IMR-90 (cell line): ENCODE measurements at regions not wholly inside any gene's neighbourhood (a gene's known extent, or its start where the extent isn't known, plus 50 kb on each side); places are given as distances from the start of the nearest gene placed in this dataset.

Experiments used
- ATAC-seq: fragments of 200-7000 bp; cut with Tn5 transposase; 2 replicates; pipeline ENCODE4 v1.9.1; 2020; ENCODE audit warnings: low read depth, mild to moderate bottlenecking, moderate library complexity
- BruUV-seq: library from RNA; stranded (reverse); fragments of 400-500 nt; replicated peaks from 2 replicates; lab custom pipeline; 2021; lab: Mats Ljungman, UMichigan
- CTCF ChIA-PET: fragments of 300-600 bp; formaldehyde crosslinking; extraction: SDS; loops from one replicate; lab custom pipeline; 2021; ENCODE audit warnings: antibody characterized with exemption; lab: Yijun Ruan, JAX
- POLR2A ChIA-PET: fragments of 300-600 bp; sonication (Branson Sonifier 250); formaldehyde crosslinking; loops from one replicate; lab custom pipeline; 2022; ENCODE audit warnings: antibody characterized with exemption; ENCODE audit not compliant: unreplicated experiment; lab: Charles Lee
- DNase-seq: peaks from one replicate; pipeline ENCODE4 v3.0.0; 2013
- H2AFZ ChIP-seq: replicated peaks from 2 replicates; pipeline ENCODE3; 2013; ENCODE audit warnings: low read length, mild to moderate bottlenecking; ENCODE audit not compliant: poor library complexity
- H2AK5ac ChIP-seq: 2 replicates; pipeline ENCODE4 v1.6.1; 2013; ENCODE audit warnings: low read depth, low read length, inconsistent platforms
- H2AK9ac ChIP-seq: replicated peaks from 2 replicates; pipeline ENCODE3; 2013; ENCODE audit warnings: mild to moderate bottlenecking, low read depth, low read length, moderate library complexity; ENCODE audit not compliant: poor library complexity
- H2BK120ac ChIP-seq: 2 replicates; pipeline ENCODE4 v1.6.1; 2013; ENCODE audit warnings: low read depth, low read length, inconsistent platforms
- H2BK15ac ChIP-seq: 3 replicates; pipeline ENCODE4 v1.6.1; 2013; ENCODE audit warnings: low read depth, low read length, inconsistent platforms
- H2BK20ac ChIP-seq: 2 replicates; pipeline ENCODE4 v1.6.1; 2013; ENCODE audit warnings: low read depth, mild to moderate bottlenecking, inconsistent platforms, low read length, moderate library complexity
- H2BK5ac ChIP-seq: 2 replicates; pipeline ENCODE4 v1.6.1; 2013; ENCODE audit warnings: mild to moderate bottlenecking, low read depth, low read length, inconsistent platforms; ENCODE audit not compliant: poor library complexity, severe bottlenecking
- H3K14ac ChIP-seq: replicated peaks from 2 replicates; pipeline ENCODE4 v1.6.1; 2013; ENCODE audit warnings: low read depth, low read length, inconsistent platforms
- H3K18ac ChIP-seq: 2 replicates; pipeline ENCODE4 v1.6.1; 2013; ENCODE audit warnings: low read depth, low read length, control low read depth
- H3K23ac ChIP-seq: 2 replicates; pipeline ENCODE4 v1.6.1; 2013; ENCODE audit warnings: low read depth, low read length, inconsistent platforms
- H3K27ac ChIP-seq: 2 replicates; pipeline ENCODE4 v1.5.1; 2013; ENCODE audit warnings: mild to moderate bottlenecking, control low read depth, low read length; ENCODE audit not compliant: insufficient read depth
- H3K27me3 ChIP-seq: 2 replicates; pipeline ENCODE4 v1.6.1; 2013; ENCODE audit warnings: low read length; ENCODE audit not compliant: control insufficient read depth, insufficient read depth
- H3K36me3 ChIP-seq: 2 replicates; pipeline ENCODE4 v1.6.1; 2013; ENCODE audit warnings: low read length, mixed read lengths; ENCODE audit not compliant: control insufficient read depth, insufficient read depth
- H3K4ac ChIP-seq: 2 replicates; pipeline ENCODE4 v1.6.1; 2013; ENCODE audit warnings: low read depth, low read length, inconsistent platforms
- H3K4me1 ChIP-seq: 2 replicates; pipeline ENCODE4 v1.6.1; 2013; ENCODE audit warnings: low read length, mixed read lengths; ENCODE audit not compliant: control insufficient read depth, insufficient read depth
- H3K4me2 ChIP-seq: 2 replicates; pipeline ENCODE4 v1.6.1; 2013; ENCODE audit warnings: low read depth, mild to moderate bottlenecking, control low read depth, low read length, moderate library complexity
- H3K4me3 ChIP-seq: 2 replicates; pipeline ENCODE4 v1.5.1; 2013; ENCODE audit warnings: low read depth, mild to moderate bottlenecking, control low read depth, low read length, moderate library complexity; ENCODE audit not compliant: insufficient read depth
- H3K56ac ChIP-seq: 2 replicates; pipeline ENCODE4 v1.6.1; 2013; ENCODE audit warnings: low read length, inconsistent platforms; ENCODE audit not compliant: insufficient read depth; ENCODE audit errors: extremely low read depth
- H3K79me1 ChIP-seq, 2 experiments: 2 replicates each; pipeline ENCODE4 v1.6.1; 2013; ENCODE audit warnings: low read length in 2 of 2, inconsistent platforms in 1 of 2, low read depth in 1 of 2
- H3K9ac ChIP-seq: 2 replicates; pipeline ENCODE4 v1.6.1; 2013; ENCODE audit warnings: low read depth, low read length, control low read depth
- H3K9me1 ChIP-seq: 2 replicates; pipeline ENCODE4 v1.6.1; 2013; ENCODE audit warnings: low read length, inconsistent platforms; ENCODE audit not compliant: insufficient read depth
- H3K9me3 ChIP-seq: 2 replicates; pipeline ENCODE4 v1.6.1; 2013; ENCODE audit warnings: low read length; ENCODE audit not compliant: control insufficient read depth, insufficient read depth
- H4K20me1 ChIP-seq: 2 replicates; pipeline ENCODE4 v1.6.1; 2013; ENCODE audit warnings: low read length, inconsistent platforms; ENCODE audit not compliant: insufficient read depth
- H4K5ac ChIP-seq: 2 replicates; pipeline ENCODE4 v1.6.1; 2013; ENCODE audit warnings: mild to moderate bottlenecking, low read depth, low read length, control low read depth
- H4K8ac ChIP-seq, 2 experiments: 2 replicates each; pipeline ENCODE4 v1.6.1; 2013; ENCODE audit warnings: low read depth in 2 of 2, low read length in 2 of 2, control low read depth in 1 of 2, inconsistent platforms in 1 of 2
- H4K91ac ChIP-seq: 2 replicates; pipeline ENCODE4 v1.6.1; 2013; ENCODE audit warnings: low read depth, low read length, inconsistent platforms; ENCODE audit not compliant: insufficient read depth
- MAFK ChIP-seq: IDR thresholded peaks from 2 replicates; pipeline ENCODE4 v1.6.1; 2012; ENCODE audit warnings: low read depth, low read length, improper control_type of control experiment
- MAZ ChIP-seq: IDR thresholded peaks from 2 replicates; pipeline ENCODE4 v1.6.1; 2012; ENCODE audit warnings: low read depth, mild to moderate bottlenecking, low read length, improper control_type of control experiment, moderate library complexity, borderline replicate concordance
- MXI1 ChIP-seq: IDR thresholded peaks from 2 replicates; pipeline ENCODE4 v1.6.1; 2012; ENCODE audit warnings: low read depth, mild to moderate bottlenecking, low read length, moderate library complexity, borderline replicate concordance
- NFE2L2 ChIP-seq: fragments of 150-350 bp; IDR thresholded peaks from 2 replicates; pipeline ENCODE4 v1.6.1; 2016; ENCODE audit warnings: low read depth, mild to moderate bottlenecking, low read length
- RCOR1 ChIP-seq: IDR thresholded peaks from 2 replicates; pipeline ENCODE4 v1.6.1; 2012; ENCODE audit warnings: mild to moderate bottlenecking, low read length, improper control_type of control experiment; ENCODE audit not compliant: insufficient replicate concordance
- RFX5 ChIP-seq: IDR thresholded peaks from 2 replicates; pipeline ENCODE4 v1.8.0; 2012; ENCODE audit warnings: low read depth, mild to moderate bottlenecking, low read length, moderate library complexity
- SMC3 ChIP-seq: fragments of 150-350 bp; IDR thresholded peaks from 2 replicates; pipeline ENCODE4 v1.6.1; 2016; ENCODE audit warnings: low read depth, mild to moderate bottlenecking, antibody characterized with exemption, low read length, moderate library complexity
- WGBS, 2 experiments: methylation state at CpG; one replicate each; pipeline versions ENCODE4 v1.1.5 to v1.1.7; 2013; ENCODE audit warnings: missing lambda C conversion rate in 2 of 2; ENCODE audit not compliant: insufficient read length in 1 of 2; ENCODE audit errors: extremely low coverage in 2 of 2; 5-methylcytosine and 5-hydroxymethylcytosine counted together
- dilution Hi-C: fragments of 300-500 bp; cut with HindIII; formaldehyde crosslinking; loops from one replicate; pipeline ENCODE4 v1.14.3; 2018; ENCODE audit warnings: low sequenced_read_pairs; ENCODE audit not compliant: unreplicated experiment
- in situ Hi-C: fragments of 300-500 bp; cut with MboI; formaldehyde crosslinking; loops from 3 replicates; pipeline ENCODE4 v1.14.3; 2019; ENCODE audit warnings: low sequenced_read_pairs, inconsistent platforms, mixed read lengths
- intact Hi-C: fragments of 100-400 bp; cut with micrococcal nuclease; formaldehyde crosslinking; loops from 2 replicates; pipeline ENCODE4 v1.10.0; 2022

GRCh38 chr3:143914257-143914656 is 57.4 kb upstream of the DIPK2A start:
- H2BK20ac ChIP-seq: no peak overlapping the region
- no peak overlapping the region for H2AFZ ChIP-seq
- H3K9me1 ChIP-seq: no peaks in the 10 kb centered on the region
- intact Hi-C loops (no loop called here), dilution Hi-C loops (no loop called here), in situ Hi-C loops (no loop called here)
- H4K8ac ChIP-seq: no peak overlapping the region
- no peak overlapping the region for H3K4me2 ChIP-seq
- H2AK5ac ChIP-seq: no peak overlapping the region
- H2BK120ac ChIP-seq: no peak overlapping the region
- no peak overlapping the region for H2BK5ac ChIP-seq
- ChIA-PET CTCF (no interaction called here), POLR2A (no interaction called here)
- H3K4me1 ChIP-seq: no peaks in the 10 kb centered on the region
- H3K4me3 ChIP-seq: no peak overlapping the region
- H2BK15ac ChIP-seq: no peak overlapping the region
- H3K27ac ChIP-seq: no peak overlapping the region
- no peak overlapping the region for H4K5ac ChIP-seq
- H3K27me3 ChIP-seq: no peaks in the 10 kb centered on the region
- no peak overlapping the region for H3K56ac ChIP-seq
- no peaks in the 10 kb centered on the region for H3K9me3 ChIP-seq
- H3K79me1 ChIP-seq: no peaks in the 10 kb centered on the region
- no peak for TF ChIP-seq MAFK
- TF ChIP-seq MXI1: no peak
- TF ChIP-seq RFX5: no peak
- TF ChIP-seq SMC3: no peak
- no peak for TF ChIP-seq NFE2L2
- no peak for TF ChIP-seq MAZ
- no peak for TF ChIP-seq RCOR1
- no peaks in the 10 kb centered on the region for H3K36me3 ChIP-seq
- H4K91ac ChIP-seq: no peak overlapping the region
- BruUV-seq: no TSS peak
- no peak overlapping the region for H3K18ac ChIP-seq
- H3K23ac ChIP-seq: no peak overlapping the region
- WGBS, 2 experiments: no CpG with 5 or more reads among the region's 2 CpGs
- DNase-seq (no peak), ATAC-seq (no peak)
- no peak overlapping the region for H3K9ac ChIP-seq
- H4K20me1 ChIP-seq: no peaks in the 10 kb centered on the region
- no peak overlapping the region for H3K4ac ChIP-seq
- H2AK9ac ChIP-seq: no peak overlapping the region
- H3K14ac ChIP-seq: no peak overlapping the region
